ENCODE measurements at regions not wholly inside any gene's neighbourhood (a gene's known extent, or its start where the extent isn't known, plus 50 kb on each side); places are given as distances from the start of the nearest gene placed in this dataset.

DNA sequence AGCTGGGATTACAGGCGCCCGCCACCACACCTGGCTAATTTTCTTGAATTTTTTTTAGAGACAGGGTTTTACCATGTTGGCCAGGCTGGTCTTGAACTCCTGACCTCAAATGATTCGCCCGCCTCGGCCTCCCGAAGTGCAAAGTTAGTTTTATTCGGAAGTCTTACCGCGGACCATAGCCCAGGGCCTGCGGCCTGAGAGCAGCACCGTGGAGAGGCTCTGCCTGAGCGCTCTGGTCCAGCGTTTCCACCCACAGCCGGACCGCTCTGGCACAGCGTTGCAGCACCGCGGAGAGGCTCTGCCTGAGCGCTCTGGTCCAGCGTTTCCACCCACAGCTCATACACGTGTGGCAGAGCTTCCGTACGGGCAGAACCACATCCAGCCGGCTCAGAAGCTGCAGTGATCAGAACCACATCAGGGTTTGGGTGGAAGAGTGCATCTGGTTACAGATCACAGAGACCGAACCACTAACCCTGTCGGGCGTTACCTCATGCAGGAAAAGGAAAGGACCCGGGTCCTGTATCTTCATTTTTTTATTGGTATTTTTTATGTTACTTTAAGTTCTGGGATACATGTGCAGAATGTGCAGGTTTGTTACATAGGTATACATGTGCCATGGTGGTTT, 102.4 kb upstream of the SOX1 start:
- no peaks in the 10 kb centered on the region for H3K36me3 Mint-ChIP-seq
- no peaks in the 10 kb centered on the region for H3K9me3 Mint-ChIP-seq
- DNase-seq (ENCODE audit: low spot score in 2 of 2, unreplicated experiment in 2 of 2), result no peak
- TF ChIP-seq, protein P1, sequence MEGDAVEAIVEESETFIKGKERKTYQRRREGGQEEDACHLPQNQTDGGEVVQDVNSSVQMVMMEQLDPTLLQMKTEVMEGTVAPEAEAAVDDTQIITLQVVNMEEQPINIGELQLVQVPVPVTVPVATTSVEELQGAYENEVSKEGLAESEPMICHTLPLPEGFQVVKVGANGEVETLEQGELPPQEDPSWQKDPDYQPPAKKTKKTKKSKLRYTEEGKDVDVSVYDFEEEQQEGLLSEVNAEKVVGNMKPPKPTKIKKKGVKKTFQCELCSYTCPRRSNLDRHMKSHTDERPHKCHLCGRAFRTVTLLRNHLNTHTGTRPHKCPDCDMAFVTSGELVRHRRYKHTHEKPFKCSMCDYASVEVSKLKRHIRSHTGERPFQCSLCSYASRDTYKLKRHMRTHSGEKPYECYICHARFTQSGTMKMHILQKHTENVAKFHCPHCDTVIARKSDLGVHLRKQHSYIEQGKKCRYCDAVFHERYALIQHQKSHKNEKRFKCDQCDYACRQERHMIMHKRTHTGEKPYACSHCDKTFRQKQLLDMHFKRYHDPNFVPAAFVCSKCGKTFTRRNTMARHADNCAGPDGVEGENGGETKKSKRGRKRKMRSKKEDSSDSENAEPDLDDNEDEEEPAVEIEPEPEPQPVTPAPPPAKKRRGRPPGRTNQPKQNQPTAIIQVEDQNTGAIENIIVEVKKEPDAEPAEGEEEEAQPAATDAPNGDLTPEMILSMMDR (IDR thresholded peaks at IDR 0.05; ENCODE audit: unreplicated experiment), result no peak
- peaks cover 22% of the 10 kb centered on the region for H3K27me3 Mint-ChIP-seq (ENCODE audit: low read depth)
- no peak overlapping the region for H3K27ac Mint-ChIP-seq
- H3K4me1 Mint-ChIP-seq, result no peaks in the 10 kb centered on the region
- H3K4me3 Mint-ChIP-seq, result no peak overlapping the region

DNA sequence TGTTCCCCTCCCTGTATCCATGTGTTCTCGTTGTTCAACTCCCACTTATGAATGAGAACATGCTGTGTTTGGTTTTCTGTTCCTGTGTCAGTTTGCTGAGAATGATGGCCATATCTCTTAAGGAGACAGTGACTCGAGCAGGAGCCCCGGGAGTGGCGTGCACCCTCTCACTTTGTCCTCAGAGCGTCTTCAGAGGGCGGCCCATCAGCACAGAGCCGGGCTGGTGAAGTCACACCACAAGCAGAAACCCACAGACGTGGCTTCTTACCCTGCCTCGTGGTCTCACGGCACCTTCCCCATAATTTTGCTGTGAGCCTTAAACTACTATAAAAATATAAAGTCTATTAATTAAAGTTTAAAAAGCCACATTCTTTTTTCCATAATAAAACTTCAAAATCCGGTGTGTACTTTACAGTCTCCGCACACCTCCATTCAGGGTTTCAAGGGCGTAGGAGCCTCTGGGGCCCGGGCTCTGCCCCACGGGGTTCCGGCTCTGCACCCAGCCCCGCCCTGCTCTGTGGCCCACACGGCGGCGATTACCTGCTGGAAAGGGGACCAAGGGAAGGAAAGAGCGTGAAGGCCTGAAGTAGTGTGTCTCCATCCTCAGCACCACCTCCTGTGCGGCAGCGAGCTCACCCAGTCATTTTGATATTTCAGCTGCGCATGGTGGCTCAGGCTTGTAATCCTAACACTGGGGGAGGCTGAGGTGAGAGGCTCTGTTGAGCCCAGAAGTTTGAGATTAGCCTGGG, 101.3 kb upstream of the SOX1 start:
- no peak overlapping the region for H3K27ac Mint-ChIP-seq

DNA sequence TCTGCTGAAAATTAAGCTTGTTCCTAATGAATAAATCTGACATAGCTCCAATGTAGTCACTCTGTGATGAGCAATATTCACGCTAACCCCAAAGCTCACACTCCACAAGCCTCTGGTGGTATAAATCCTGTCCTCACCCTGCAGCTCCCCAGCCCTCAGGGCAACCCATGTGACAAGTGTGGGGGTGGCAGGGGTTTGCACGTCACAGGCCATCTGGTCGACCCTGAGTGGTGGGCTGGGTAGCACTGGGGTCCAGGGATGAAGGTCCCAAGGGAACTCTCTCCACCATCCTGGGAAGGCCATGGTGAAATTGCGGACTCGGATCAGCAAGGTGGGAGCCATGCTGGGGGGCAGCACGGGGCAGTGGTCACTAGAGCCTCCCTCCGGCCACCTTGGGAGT, 100.0 kb upstream of the SOX1 start:
- no peaks in the 10 kb centered on the region for H3K9me3 Mint-ChIP-seq
- H3K36me3 Mint-ChIP-seq, result no peaks in the 10 kb centered on the region
- DNase-seq (ENCODE audit: low spot score in 2 of 2, unreplicated experiment in 2 of 2), result no peak
- no peaks in the 10 kb centered on the region for H3K4me1 Mint-ChIP-seq
- H3K4me3 Mint-ChIP-seq, result no peak overlapping the region
- no peak overlapping the region for H3K27ac Mint-ChIP-seq
- TF ChIP-seq, protein P1 (IDR thresholded peaks at IDR 0.05; ENCODE audit: unreplicated experiment), result no peak
- H3K27me3 Mint-ChIP-seq (ENCODE audit: low read depth), result peaks cover 43% of the 10 kb centered on the region

More for the DNA sequence above, 101.3 kb upstream of the SOX1 start:
- H3K4me3 Mint-ChIP-seq, result no peak overlapping the region
- peak in 1 of 2 experiments; percentile 3 for DNase-seq (ENCODE audit: low spot score in 2 of 2, unreplicated experiment in 2 of 2)
- no peaks in the 10 kb centered on the region for H3K4me1 Mint-ChIP-seq
- peaks cover 31% of the 10 kb centered on the region for H3K27me3 Mint-ChIP-seq (ENCODE audit: low read depth)
- H3K9me3 Mint-ChIP-seq, result no peaks in the 10 kb centered on the region
- TF ChIP-seq, protein P1 (IDR thresholded peaks at IDR 0.05; ENCODE audit: unreplicated experiment), result no peak
- no peaks in the 10 kb centered on the region for H3K36me3 Mint-ChIP-seq

DNA sequence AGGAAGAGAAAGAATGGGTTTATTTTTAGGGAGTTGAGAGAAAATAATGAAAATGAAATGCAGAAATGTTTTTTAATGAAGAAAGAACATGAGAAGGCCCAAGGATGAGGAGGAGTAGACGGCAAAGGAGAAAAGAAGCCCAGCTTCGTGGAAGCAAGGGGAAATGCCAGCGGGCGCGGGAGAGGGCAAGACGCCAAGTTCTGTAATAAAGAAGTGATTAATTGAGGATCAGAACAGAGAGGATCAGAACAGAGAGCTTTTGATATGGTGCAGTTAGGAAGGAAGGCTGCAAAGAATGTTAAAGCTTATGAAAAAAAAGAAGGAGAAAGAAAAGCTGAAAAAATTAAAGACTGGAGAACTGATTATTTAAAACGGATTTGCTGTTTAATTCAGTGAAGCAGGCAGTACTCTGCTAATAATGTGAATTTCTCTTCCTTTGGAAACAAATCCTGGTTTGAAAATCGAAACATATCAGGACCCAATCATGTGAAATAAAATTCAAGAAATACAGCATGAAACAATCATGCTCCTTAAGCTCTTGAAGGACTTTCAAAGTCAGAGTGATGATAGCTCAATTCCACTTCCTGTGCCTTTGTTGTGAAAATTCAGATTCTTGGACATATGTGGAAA, 99.3 kb upstream of the SOX1 start:
- Mint-ChIP-seq H3K4me1 (no peaks in the 10 kb centered on the region), H3K27me3 (ENCODE audit: low read depth) (peaks cover 51% of the 10 kb centered on the region), H3K9me3 (no peaks in the 10 kb centered on the region), H3K4me3 (no peak overlapping the region), H3K36me3 (no peaks in the 10 kb centered on the region), H3K27ac (no peak overlapping the region)
- TF ChIP-seq, protein P1 (IDR thresholded peaks at IDR 0.05; ENCODE audit: unreplicated experiment), result no peak
- DNase-seq (ENCODE audit: low spot score in 2 of 2, unreplicated experiment in 2 of 2), result no peak

DNA sequence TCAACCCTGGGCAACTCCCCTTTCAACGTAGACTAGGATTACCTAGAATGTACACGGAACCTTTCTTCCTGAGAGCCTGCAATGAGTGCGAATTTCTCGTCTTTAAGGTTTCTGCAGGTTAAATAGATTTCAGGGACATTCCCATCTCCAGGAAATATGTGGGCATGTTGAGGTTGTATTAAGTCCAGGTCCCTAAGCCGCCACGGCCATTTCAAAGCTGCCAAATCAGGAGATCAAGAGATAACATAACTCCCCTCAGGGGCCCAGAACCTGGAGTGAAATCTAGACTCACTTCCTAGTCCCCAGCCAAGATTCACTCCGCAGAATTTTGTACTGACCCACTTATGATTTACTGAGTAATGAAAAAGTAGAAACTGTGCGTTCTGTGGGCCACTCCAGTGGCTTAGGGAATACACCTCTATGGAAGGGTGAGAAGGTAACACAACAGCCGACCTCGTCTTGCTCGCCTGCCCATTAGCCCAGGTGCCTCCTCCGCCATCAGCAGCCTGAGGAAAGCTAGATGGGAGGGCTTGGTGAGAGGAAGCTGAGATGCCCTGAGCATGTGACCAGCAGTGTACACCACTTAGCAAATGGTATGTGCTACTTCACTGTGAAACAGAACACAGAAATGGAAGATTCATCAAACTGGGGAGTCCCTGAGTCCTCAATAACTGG, 98.5 kb upstream of the SOX1 start:
- Mint-ChIP-seq H3K27me3 (ENCODE audit: low read depth) (peaks cover 58% of the 10 kb centered on the region), H3K36me3 (no peaks in the 10 kb centered on the region), H3K9me3 (no peaks in the 10 kb centered on the region), H3K4me1 (no peaks in the 10 kb centered on the region), H3K27ac (no peak overlapping the region), H3K4me3 (no peak overlapping the region)
- DNase-seq (ENCODE audit: low spot score in 2 of 2, unreplicated experiment in 2 of 2), result peak in 1 of 2 experiments; percentile 8
- TF ChIP-seq, protein P1 (IDR thresholded peaks at IDR 0.05; ENCODE audit: unreplicated experiment), result no peak
